ENCODE measurements at regions not wholly inside any gene's neighbourhood (a gene's known extent, or its start where the extent isn't known, plus 50 kb on each side); places are given as distances from the start of the nearest gene placed in this dataset.

- Histone ChIP-seq H4K20me1 (ENCODE audit: insufficient read depth) (no peaks in the 10 kb centered on the region), H3K9me2 (ENCODE audit: insufficient read depth, low read length) (no peaks in the 10 kb centered on the region), H3K9ac (ENCODE audit: low read length) (no peak overlapping the region), H3K79me2 (replicated peaks; ENCODE audit: insufficient read depth, low read length) (peaks cover 77% of the 10 kb centered on the region), H3K9me3 (ENCODE audit: low read length) (no peaks in the 10 kb centered on the region), H3K4me2 (ENCODE audit: low read length) (no peak overlapping the region), H2AFZ (ENCODE audit: low read depth, low read length) (no peak overlapping the region), H3K36me3 (ENCODE audit: insufficient read depth, low read length) (no peaks in the 10 kb centered on the region), H3K4me3 (ENCODE audit: low read length) (no peak overlapping the region), H3F3A (ENCODE audit: insufficient read depth, low read length, poor library complexity, severe bottlenecking) (no peaks in the 10 kb centered on the region), H3K27ac (ENCODE audit: low read length) (no peak overlapping the region), H3K27me3 (ENCODE audit: insufficient read depth, low read depth, low read length) (no peaks in the 10 kb centered on the region)
- TF ChIP-seq EZH2 (IDR thresholded peaks at IDR 0.05; ENCODE audit: borderline replicate concordance, insufficient read depth, low read length, poor library complexity, severe bottlenecking) = no peak
- no peak for TF ChIP-seq POLR2AphosphoS5 (IDR thresholded peaks at IDR 0.05)
- TF ChIP-seq, protein P1, sequence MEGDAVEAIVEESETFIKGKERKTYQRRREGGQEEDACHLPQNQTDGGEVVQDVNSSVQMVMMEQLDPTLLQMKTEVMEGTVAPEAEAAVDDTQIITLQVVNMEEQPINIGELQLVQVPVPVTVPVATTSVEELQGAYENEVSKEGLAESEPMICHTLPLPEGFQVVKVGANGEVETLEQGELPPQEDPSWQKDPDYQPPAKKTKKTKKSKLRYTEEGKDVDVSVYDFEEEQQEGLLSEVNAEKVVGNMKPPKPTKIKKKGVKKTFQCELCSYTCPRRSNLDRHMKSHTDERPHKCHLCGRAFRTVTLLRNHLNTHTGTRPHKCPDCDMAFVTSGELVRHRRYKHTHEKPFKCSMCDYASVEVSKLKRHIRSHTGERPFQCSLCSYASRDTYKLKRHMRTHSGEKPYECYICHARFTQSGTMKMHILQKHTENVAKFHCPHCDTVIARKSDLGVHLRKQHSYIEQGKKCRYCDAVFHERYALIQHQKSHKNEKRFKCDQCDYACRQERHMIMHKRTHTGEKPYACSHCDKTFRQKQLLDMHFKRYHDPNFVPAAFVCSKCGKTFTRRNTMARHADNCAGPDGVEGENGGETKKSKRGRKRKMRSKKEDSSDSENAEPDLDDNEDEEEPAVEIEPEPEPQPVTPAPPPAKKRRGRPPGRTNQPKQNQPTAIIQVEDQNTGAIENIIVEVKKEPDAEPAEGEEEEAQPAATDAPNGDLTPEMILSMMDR (IDR thresholded peaks at IDR 0.05; ENCODE audit: poor library complexity, severe bottlenecking) = no peak
- TF ChIP-seq RAD21 (conservative IDR thresholded peaks at IDR 0.05) = no peak
- no peak for TF ChIP-seq SMC3 (conservative IDR thresholded peaks at IDR 0.05; ENCODE audit: poor library complexity)
- no peak for TF ChIP-seq REST (IDR thresholded peaks at IDR 0.05; ENCODE audit: borderline replicate concordance)
- TF ChIP-seq TAF1 (IDR thresholded peaks at IDR 0.05; ENCODE audit: low read depth) = no peak
- TF ChIP-seq EP300 (conservative IDR thresholded peaks at IDR 0.05; ENCODE audit: poor library complexity, severe bottlenecking) = no peak
Measured at GRCh38 chr13:74077375-74077774, 56.8 kb downstream of the KLF12 start.

GRCh38 chr13:74074723-74075122 lies 59.5 kb downstream of the KLF12 start:
- H3K9me2 ChIP-seq (ENCODE audit: insufficient read depth, low read length) = no peaks in the 10 kb centered on the region
- H3K4me2 ChIP-seq (ENCODE audit: low read length) = no peak overlapping the region
- H3F3A ChIP-seq (ENCODE audit: insufficient read depth, low read length, poor library complexity, severe bottlenecking) = no peaks in the 10 kb centered on the region
- no peaks in the 10 kb centered on the region for H3K27me3 ChIP-seq (ENCODE audit: insufficient read depth, low read depth, low read length)
- H3K9me3 ChIP-seq (ENCODE audit: low read length) = no peaks in the 10 kb centered on the region
- H3K9ac ChIP-seq (ENCODE audit: low read length) = no peak overlapping the region
- no peaks in the 10 kb centered on the region for H3K36me3 ChIP-seq (ENCODE audit: insufficient read depth, low read length)
- H3K4me3 ChIP-seq (ENCODE audit: low read length) = no peak overlapping the region
- no peak overlapping the region for H2AFZ ChIP-seq (ENCODE audit: low read depth, low read length)
- no peak overlapping the region for H3K27ac ChIP-seq (ENCODE audit: low read length)
- TF ChIP-seq EP300 (conservative IDR thresholded peaks at IDR 0.05; ENCODE audit: poor library complexity, severe bottlenecking) (no peak), RAD21 (conservative IDR thresholded peaks at IDR 0.05) (no peak), REST (IDR thresholded peaks at IDR 0.05; ENCODE audit: borderline replicate concordance) (no peak), POLR2AphosphoS5 (IDR thresholded peaks at IDR 0.05) (no peak), EZH2 (IDR thresholded peaks at IDR 0.05; ENCODE audit: borderline replicate concordance, insufficient read depth, low read length, poor library complexity, severe bottlenecking) (no peak), TAF1 (IDR thresholded peaks at IDR 0.05; ENCODE audit: low read depth) (no peak), SMC3 (conservative IDR thresholded peaks at IDR 0.05; ENCODE audit: poor library complexity) (no peak), MXI1 (conservative IDR thresholded peaks at IDR 0.05; ENCODE audit: poor library complexity, severe bottlenecking) (no peak)
- H3K79me2 ChIP-seq (replicated peaks; ENCODE audit: insufficient read depth, low read length) = peaks cover 68% of the 10 kb centered on the region
- H4K20me1 ChIP-seq (ENCODE audit: insufficient read depth) = no peaks in the 10 kb centered on the region

Data from neural cell (in vitro differentiated cells).